Peyer's patch (tissue), 4 donors: ENCODE measurements at regions not wholly inside any gene's neighbourhood (a gene's known extent, or its start where the extent isn't known, plus 50 kb on each side); places are given as distances from the start of the nearest gene placed in this dataset.

ENCODE experiments used
- CTCF ChIP-seq, 6 experiments: fragments of 450-650 bp in 4 of 6; fragments of 200-600 bp in 2 of 6; sonication (generic) in 1 of 6; IDR thresholded peaks; one replicate each; pipeline ENCODE4 v1.5.1; 2017 to 2019; ENCODE audit warnings: antibody characterized with exemption in 6 of 6, mild to moderate bottlenecking in 3 of 6, moderate library complexity in 1 of 6
- POLR2A ChIP-seq, 2 donors: fragments of 450-650 bp; IDR thresholded peaks; one replicate each; pipeline ENCODE4 v1.5.1; 2017; ENCODE audit warnings: antibody characterized with exemption in 2 of 2, mild to moderate bottlenecking in 2 of 2, moderate library complexity in 2 of 2

DNA sequence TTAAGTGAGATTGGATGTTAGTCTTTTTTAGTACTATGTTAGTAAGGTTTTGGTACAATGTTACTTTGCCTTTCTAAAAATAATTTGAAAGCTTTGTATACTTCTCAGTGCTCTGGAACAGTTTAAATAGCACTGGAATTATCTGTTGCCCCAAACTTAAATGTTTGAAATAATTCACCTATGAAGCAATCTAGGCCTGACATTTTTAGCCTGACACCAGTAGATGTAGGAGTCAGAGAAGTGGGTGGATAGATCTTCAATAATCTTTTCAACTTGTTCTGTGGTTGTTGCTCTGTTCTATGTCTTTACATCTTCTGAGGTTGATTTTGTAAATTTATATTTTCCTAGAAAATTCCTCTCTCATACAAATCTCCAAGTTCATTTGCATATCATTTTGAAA lies 103.1 kb upstream of the ADGRF1 start:
- TF ChIP-seq CTCF (IDR thresholded peaks at IDR 0.05) (no peak), POLR2A (IDR thresholded peaks at IDR 0.05) (no peak)
